Keratinocyte (primary cell): ENCODE measurements at regions not wholly inside any gene's neighbourhood (a gene's known extent, or its start where the extent isn't known, plus 50 kb on each side); places are given as distances from the start of the nearest gene placed in this dataset.

ENCODE experiments used
- DNase-seq: peaks from one replicate; pipeline ENCODE4 v3.0.0-alpha.2; 2011; ENCODE audit warnings: low read depth, missing footprints, low spot score
- FAIRE-seq: peaks from 2 replicates; lab custom pipeline; 2011; peaks lifted over from hg19 to GRCh38; lab: Jason Lieb, UNC
- H2AFZ ChIP-seq: 2 replicates; pipeline ENCODE4 v1.6.0; 2012; ENCODE audit warnings: low read length, control low read depth, inconsistent platforms; ENCODE audit not compliant: control insufficient read depth
- H3K27ac ChIP-seq: 2 replicates; pipeline ENCODE4 v1.5.1; 2011; ENCODE audit warnings: low read length; ENCODE audit not compliant: control insufficient read depth, insufficient read depth
- H3K27me3 ChIP-seq: 3 replicates; pipeline ENCODE4 v1.6.0; 2011; ENCODE audit warnings: low read length; ENCODE audit not compliant: control insufficient read depth, insufficient read depth; ENCODE audit errors: extremely low read depth
- H3K36me3 ChIP-seq, 2 experiments: 2 replicates in 1 of 2; 3 replicates in 1 of 2; pipeline ENCODE4 v1.5.1; 2011; ENCODE audit warnings: low read length in 2 of 2, mild to moderate bottlenecking in 1 of 2; ENCODE audit not compliant: control insufficient read depth in 2 of 2, insufficient read depth in 2 of 2; ENCODE audit errors: extremely low read depth in 1 of 2
- H3K4me1 ChIP-seq: 3 replicates; pipeline ENCODE4 v1.5.1; 2011; ENCODE audit warnings: low read length; ENCODE audit not compliant: control insufficient read depth, insufficient read depth; ENCODE audit errors: extremely low read depth
- H3K4me2 ChIP-seq: 3 replicates; pipeline ENCODE4 v1.6.0; 2011; ENCODE audit warnings: low read depth, low read length; ENCODE audit not compliant: control insufficient read depth, insufficient read depth; ENCODE audit errors: extremely low read depth
- H3K4me3 ChIP-seq, 3 experiments: fragments of 200-600 bp in 1 of 3; sonication (generic) in 1 of 3; 2 replicates in 2 of 3; 3 replicates in 1 of 3; pipeline ENCODE4 v1.5.1; 2011 to 2016; ENCODE audit warnings: low read length in 3 of 3, mild to moderate bottlenecking in 3 of 3, control low read depth in 2 of 3, inconsistent platforms in 1 of 3, low read depth in 1 of 3, mixed read lengths in 1 of 3, mixed run types in 1 of 3, moderate library complexity in 1 of 3; ENCODE audit not compliant: control insufficient read depth in 2 of 3, insufficient read depth in 2 of 3; ENCODE audit errors: extremely low read depth in 1 of 3
- H3K79me2 ChIP-seq: 2 replicates; pipeline ENCODE4 v1.6.0; 2012; ENCODE audit warnings: low read length; ENCODE audit not compliant: control insufficient read depth, insufficient read depth
- H3K9ac ChIP-seq: 3 replicates; pipeline ENCODE4 v1.6.0; 2011; ENCODE audit warnings: low read length; ENCODE audit not compliant: control insufficient read depth, insufficient read depth; ENCODE audit errors: extremely low read depth
- H3K9me1 ChIP-seq: 3 replicates; pipeline ENCODE4 v1.6.0; 2011; ENCODE audit warnings: low read length; ENCODE audit not compliant: control insufficient read depth, insufficient read depth; ENCODE audit errors: extremely low read depth
- H3K9me3 ChIP-seq: 2 replicates; pipeline ENCODE4 v1.5.1; 2012; ENCODE audit warnings: low read depth, low read length; ENCODE audit not compliant: control insufficient read depth
- H4K20me1 ChIP-seq: 3 replicates; pipeline ENCODE4 v1.6.0; 2011; ENCODE audit warnings: low read length; ENCODE audit not compliant: control insufficient read depth, insufficient read depth; ENCODE audit errors: extremely low read depth
- CTCF ChIP-seq, 3 experiments: IDR thresholded peaks in 1 of 3; conservative IDR thresholded peaks in 1 of 3; optimal IDR thresholded peaks in 1 of 3; 2 replicates in 2 of 3; 3 replicates in 1 of 3; pipeline versions ENCODE3 to v1.5.1; 2011; ENCODE audit warnings: low read length in 3 of 3, mild to moderate bottlenecking in 3 of 3, moderate library complexity in 2 of 3, control low read depth in 1 of 3, inconsistent platforms in 1 of 3; ENCODE audit not compliant: insufficient read depth in 2 of 3; ENCODE audit errors: extremely low read depth in 1 of 3
- EZH2 ChIP-seq: IDR thresholded peaks from one replicate; pipeline ENCODE4 v1.6.1; 2012; ENCODE audit warnings: inconsistent platforms, mild to moderate bottlenecking, low read length, moderate library complexity
- dilution Hi-C: fragments of 300-500 bp; cut with MboI; formaldehyde crosslinking; loops from one replicate; pipeline ENCODE4 v1.7.0; 2020; ENCODE audit warnings: low sequenced_read_pairs; ENCODE audit not compliant: extremely low pct_ligation_motif_present

- no peaks in the 10 kb centered on the region for H3K9me3 ChIP-seq
- no peak overlapping the region for H3K4me3 ChIP-seq
- no peak overlapping the region for H2AFZ ChIP-seq
- H3K79me2 ChIP-seq = no peaks in the 10 kb centered on the region
- TF ChIP-seq EZH2 (no peak), CTCF (optimal IDR thresholded peaks at IDR 0.05 in 1 of 3, IDR thresholded peaks at IDR 0.05 in 1 of 3, conservative IDR thresholded peaks at IDR 0.05 in 1 of 3; ENCODE audit: extremely low read depth in 1 of 3, insufficient read depth in 2 of 3, low read length in 3 of 3) (no peak)
- H3K4me2 ChIP-seq = no peak overlapping the region
- H3K27me3 ChIP-seq = no peaks in the 10 kb centered on the region
- dilution Hi-C loops = no loop called here
- no peaks in the 10 kb centered on the region for H3K36me3 ChIP-seq
- H3K9me1 ChIP-seq = no peaks in the 10 kb centered on the region
- no peaks in the 10 kb centered on the region for H3K4me1 ChIP-seq
- H3K27ac ChIP-seq = no peak overlapping the region
- H3K9ac ChIP-seq = no peak overlapping the region
- no peak for DNase-seq
- no peaks in the 10 kb centered on the region for H4K20me1 ChIP-seq
- FAIRE-seq = no peak
These were observed 456.2 kb upstream of the NECTIN3 start for GRCh38 chr3:110615454-110615853.

GRCh38 chr3:110618512-110619226, 452.9 kb upstream of the NECTIN3 start:
- no peak overlapping the region for H3K4me3 ChIP-seq
- dilution Hi-C loops = no loop called here
- H3K27ac ChIP-seq = no peak overlapping the region
- H3K9ac ChIP-seq = no peak overlapping the region
- no peak overlapping the region for H3K4me2 ChIP-seq
- no peaks in the 10 kb centered on the region for H3K36me3 ChIP-seq
- H3K9me3 ChIP-seq = no peaks in the 10 kb centered on the region
- no peaks in the 10 kb centered on the region for H3K79me2 ChIP-seq
- no peaks in the 10 kb centered on the region for H3K9me1 ChIP-seq
- no peak for TF ChIP-seq EZH2
- TF ChIP-seq CTCF (optimal IDR thresholded peaks at IDR 0.05 in 1 of 3, IDR thresholded peaks at IDR 0.05 in 1 of 3, conservative IDR thresholded peaks at IDR 0.05 in 1 of 3; ENCODE audit: extremely low read depth in 1 of 3, insufficient read depth in 2 of 3, low read length in 3 of 3) = no peak
- no peak overlapping the region for H2AFZ ChIP-seq
- H3K27me3 ChIP-seq = no peaks in the 10 kb centered on the region
- FAIRE-seq (no peak), DNase-seq (no peak)
- no peaks in the 10 kb centered on the region for H4K20me1 ChIP-seq
- H3K4me1 ChIP-seq = no peaks in the 10 kb centered on the region
